ENCODE measurements at regions not wholly inside any gene's neighbourhood (a gene's known extent, or its start where the extent isn't known, plus 50 kb on each side); places are given as distances from the start of the nearest gene placed in this dataset.
A peak's percentile ranks its signal among the peaks of the same experiment; 100 is the strongest.

- 44% methylated on average over 11 of the region's 26 CpGs for WGBS (ENCODE audit: low lambda C conversion rate)
- POLR2A ChIA-PET, result no interaction called here
Observed at GRCh38 chr11:70501051-70501901, 102.9 kb downstream of the CTTN start.

More at GRCh38 chr11:70501051-70501901, 102.9 kb downstream of the CTTN start:
- Histone ChIP-seq H2AFZ (ENCODE audit: low read depth) (no peak overlapping the region), H3F3A (replicated peaks; ENCODE audit: insufficient read depth) (no peaks in the 10 kb centered on the region), H3K27ac (ENCODE audit: low read depth in 2 of 2, low read length in 1 of 2) (peak overlapping the region in 1 of 2 experiments; percentile 73; a peak in 2 of 4 replicates), H4K20me1 (ENCODE audit: insufficient read depth) (no peaks in the 10 kb centered on the region), H3K4me3 (ENCODE audit: low read depth in 2 of 2, low read length in 1 of 2) (no peak overlapping the region), H3K79me2 (ENCODE audit: insufficient read depth) (no peaks in the 10 kb centered on the region), H3K4me1 (ENCODE audit: control insufficient read depth in 1 of 2, insufficient read depth in 2 of 2, low read depth in 1 of 2, low read length in 1 of 2) (peaks cover 0 to 33% of the 10 kb centered on the region in 2 experiments; a peak in 1 of 4 replicates), H3K4me2 (no peak overlapping the region), H3K27me3 (ENCODE audit: insufficient read depth) (no peaks in the 10 kb centered on the region), H3K9ac (no peak overlapping the region), H3K36me3 (replicated peaks in 1 of 2; ENCODE audit: control insufficient read depth in 1 of 2, insufficient read depth in 2 of 2, low read length in 1 of 2) (no peaks in the 10 kb centered on the region), H3K9me3 (no peaks in the 10 kb centered on the region), H3K9me2 (no peaks in the 10 kb centered on the region)
- TF ChIP-seq USF1 (IDR thresholded peaks at IDR 0.05; ENCODE audit: borderline replicate concordance, low read depth) (no peak), ZBTB33 (IDR thresholded peaks at IDR 0.05; ENCODE audit: borderline replicate concordance, low read depth) (no peak), YY1 (IDR thresholded peaks at IDR 0.05; ENCODE audit: low read depth) (no peak), JUND (IDR thresholded peaks at IDR 0.05) (no peak), TAF1 (IDR thresholded peaks at IDR 0.05; ENCODE audit: borderline replicate concordance, low read depth, low read length) (no peak), NRF1 (IDR thresholded peaks at IDR 0.05; ENCODE audit: low read depth, low read length) (no peak), GATA2 (CRISPR knock-in tag; IDR thresholded peaks at IDR 0.05) (peak; percentile 66), SIN3A (IDR thresholded peaks at IDR 0.05; ENCODE audit: borderline replicate concordance, low read depth, low read length) (no peak), CTCF (IDR thresholded peaks at IDR 0.05) (no peak), EP300 (IDR thresholded peaks at IDR 0.05; ENCODE audit: borderline replicate concordance in 1 of 2, low read depth in 1 of 2, low read length in 1 of 2) (no peak), REST (IDR thresholded peaks at IDR 0.05; ENCODE audit: low read depth, low read length) (no peak), MAX (IDR thresholded peaks at IDR 0.05; ENCODE audit: low read depth) (no peak), TEAD4 (IDR thresholded peaks at IDR 0.05; ENCODE audit: borderline replicate concordance, insufficient read depth) (no peak), FOXJ3 (CRISPR knock-in tag; IDR thresholded peaks at IDR 0.05) (no peak), RCOR1 (IDR thresholded peaks at IDR 0.05; ENCODE audit: low read length) (no peak), RFX5 (IDR thresholded peaks at IDR 0.05; ENCODE audit: low read length) (no peak), MEF2A (IDR thresholded peaks at IDR 0.05; ENCODE audit: borderline replicate concordance, low read depth) (no peak), FOXM1 (IDR thresholded peaks at IDR 0.05; ENCODE audit: low read depth) (no peak), ELF1 (IDR thresholded peaks at IDR 0.05) (no peak), CHD2 (IDR thresholded peaks at IDR 0.05; ENCODE audit: low read length, partially characterized antibody) (peak; percentile 20), NFIC (IDR thresholded peaks at IDR 0.05; ENCODE audit: borderline replicate concordance) (no peak), MXI1 (IDR thresholded peaks at IDR 0.05; ENCODE audit: low read depth, low read length) (peak; percentile 84; the same call in 1 of the 2 replicates), POLR2AphosphoS5 (IDR thresholded peaks at IDR 0.05; ENCODE audit: low read depth, low read length) (no peak), IRF3 (IDR thresholded peaks at IDR 0.05; ENCODE audit: low read depth, low read length) (no peak)
- peak; percentile 84 for DNase-seq
- CTCF ChIA-PET, result interaction anchor here (0.6 to 1.4 kb wide), 5 partner anchors 10 to 253 kb away, joined by 3 to 4 read pairs (median 3); no protein-coding TSS in a partner anchor

Data from SK-N-SH (cell line).